NB4 (cell line): ENCODE measurements at regions not wholly inside any gene's neighbourhood (a gene's known extent, or its start where the extent isn't known, plus 50 kb on each side); places are given as distances from the start of the nearest gene placed in this dataset.

Experiments used
- MYC ChIP-seq: IDR thresholded peaks from 2 replicates; pipeline ENCODE4 v1.6.1; 2011; ENCODE audit warnings: low read depth, low read length
- POLR2A ChIP-seq: IDR thresholded peaks from 2 replicates; pipeline ENCODE4 v1.6.1; 2011; ENCODE audit warnings: mild to moderate bottlenecking; ENCODE audit not compliant: insufficient read length; ENCODE audit errors: extremely low read depth
- TF ChIP-seq, protein P1 (sequence below): IDR thresholded peaks from one replicate; pipeline ENCODE4 v1.5.1; 2012; ENCODE audit warnings: low read depth, low read length
- TF ChIP-seq, protein P2 (sequence below): IDR thresholded peaks from 2 replicates; pipeline ENCODE4 v1.6.1; 2011; ENCODE audit warnings: low read depth, low read length

GRCh38 chr14:104331871-104332605 is 193.7 kb downstream of the KIF26A start:
- TF ChIP-seq POLR2A = no peak
- TF ChIP-seq, protein P1, sequence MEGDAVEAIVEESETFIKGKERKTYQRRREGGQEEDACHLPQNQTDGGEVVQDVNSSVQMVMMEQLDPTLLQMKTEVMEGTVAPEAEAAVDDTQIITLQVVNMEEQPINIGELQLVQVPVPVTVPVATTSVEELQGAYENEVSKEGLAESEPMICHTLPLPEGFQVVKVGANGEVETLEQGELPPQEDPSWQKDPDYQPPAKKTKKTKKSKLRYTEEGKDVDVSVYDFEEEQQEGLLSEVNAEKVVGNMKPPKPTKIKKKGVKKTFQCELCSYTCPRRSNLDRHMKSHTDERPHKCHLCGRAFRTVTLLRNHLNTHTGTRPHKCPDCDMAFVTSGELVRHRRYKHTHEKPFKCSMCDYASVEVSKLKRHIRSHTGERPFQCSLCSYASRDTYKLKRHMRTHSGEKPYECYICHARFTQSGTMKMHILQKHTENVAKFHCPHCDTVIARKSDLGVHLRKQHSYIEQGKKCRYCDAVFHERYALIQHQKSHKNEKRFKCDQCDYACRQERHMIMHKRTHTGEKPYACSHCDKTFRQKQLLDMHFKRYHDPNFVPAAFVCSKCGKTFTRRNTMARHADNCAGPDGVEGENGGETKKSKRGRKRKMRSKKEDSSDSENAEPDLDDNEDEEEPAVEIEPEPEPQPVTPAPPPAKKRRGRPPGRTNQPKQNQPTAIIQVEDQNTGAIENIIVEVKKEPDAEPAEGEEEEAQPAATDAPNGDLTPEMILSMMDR = no peak
- TF ChIP-seq, protein P2, sequence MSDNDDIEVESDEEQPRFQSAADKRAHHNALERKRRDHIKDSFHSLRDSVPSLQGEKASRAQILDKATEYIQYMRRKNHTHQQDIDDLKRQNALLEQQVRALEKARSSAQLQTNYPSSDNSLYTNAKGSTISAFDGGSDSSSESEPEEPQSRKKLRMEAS = no peak
- TF ChIP-seq MYC = no peak
